GM23338 (cell line): ENCODE measurements at regions not wholly inside any gene's neighbourhood (a gene's known extent, or its start where the extent isn't known, plus 50 kb on each side); places are given as distances from the start of the nearest gene placed in this dataset.

Experiments
- ATAC-seq: fragments of 200-7000 bp; cut with Tn5 transposase; 3 replicates; pipeline ENCODE4 v1.9.1; 2020
- DNase-seq: peaks from one replicate; pipeline ENCODE4 v3.0.0-alpha.2; 2015; ENCODE audit warnings: low spot score
- H2AFZ ChIP-seq: fragments of 200-600 bp; sonication (generic); 2 replicates; pipeline ENCODE4 v1.8.0; 2016; ENCODE audit warnings: antibody characterized with exemption, mild to moderate bottlenecking, moderate library complexity
- H3F3A ChIP-seq: fragments of 200-600 bp; sonication (generic); replicated peaks from 2 replicates; pipeline ENCODE4 v1.8.0; 2017; ENCODE audit warnings: antibody characterized with exemption, mixed run types, low read depth
- H3K27ac ChIP-seq: fragments of 200-600 bp; sonication (generic); 2 replicates; pipeline ENCODE4 v1.6.1; 2016; ENCODE audit warnings: low read depth
- H3K27me3 ChIP-seq: fragments of 200-600 bp; sonication (generic); 2 replicates; pipeline ENCODE4 v1.8.0; 2016; ENCODE audit warnings: mild to moderate bottlenecking, mixed run types, moderate library complexity; ENCODE audit not compliant: insufficient read depth
- H3K36me3 ChIP-seq: fragments of 200-600 bp; sonication (generic); 2 replicates; pipeline ENCODE4 v1.8.0; 2016; ENCODE audit warnings: mild to moderate bottlenecking; ENCODE audit not compliant: insufficient read depth
- H3K4me1 ChIP-seq: fragments of 200-600 bp; sonication (generic); 2 replicates; pipeline ENCODE4 v1.8.0; 2016; ENCODE audit warnings: mild to moderate bottlenecking, moderate library complexity; ENCODE audit not compliant: insufficient read depth
- H3K4me2 ChIP-seq: fragments of 200-600 bp; sonication (generic); 2 replicates; pipeline ENCODE4 v1.7.1; 2017; ENCODE audit warnings: mixed run types
- H3K4me3 ChIP-seq: fragments of 200-600 bp; sonication (generic); 2 replicates; pipeline ENCODE4 v1.6.1; 2016; ENCODE audit warnings: mixed run types
- H3K79me2 ChIP-seq: fragments of 200-600 bp; sonication (generic); replicated peaks from 2 replicates; pipeline ENCODE4 v1.8.0; 2017; ENCODE audit warnings: mild to moderate bottlenecking; ENCODE audit not compliant: insufficient read depth
- H3K9me2 ChIP-seq: fragments of 200-600 bp; sonication (generic); 2 replicates; pipeline ENCODE4 v1.8.0; 2017; ENCODE audit not compliant: insufficient read depth
- H4K20me1 ChIP-seq: fragments of 200-600 bp; sonication (generic); replicated peaks from 2 replicates; pipeline ENCODE4 v1.8.0; 2017; ENCODE audit warnings: mild to moderate bottlenecking; ENCODE audit not compliant: insufficient read depth
- H3K27ac Mint-ChIP-seq: 2 replicates; pipeline ENCODE4 v1.8.0; 2020; ENCODE audit warnings: inconsistent platforms, mild to moderate bottlenecking, moderate library complexity, mixed read lengths
- H3K27me3 Mint-ChIP-seq: 3 replicates; pipeline ENCODE4 v1.8.0; 2022; ENCODE audit warnings: low read depth, mild to moderate bottlenecking, moderate library complexity, mixed read lengths, inconsistent platforms; ENCODE audit not compliant: insufficient read depth, poor library complexity
- H3K36me3 Mint-ChIP-seq: 3 replicates; pipeline ENCODE4 v1.8.0; 2021; ENCODE audit warnings: low read depth, mild to moderate bottlenecking, inconsistent platforms, moderate library complexity, mixed read lengths
- H3K4me1 Mint-ChIP-seq: 3 replicates; pipeline ENCODE4 v1.8.0; 2020; ENCODE audit warnings: mild to moderate bottlenecking, inconsistent platforms, mixed read lengths
- H3K4me3 Mint-ChIP-seq: 3 replicates; pipeline ENCODE4 v1.8.0; 2021; ENCODE audit warnings: moderate library complexity, mild to moderate bottlenecking, inconsistent platforms, mixed read lengths
- H3K9me3 Mint-ChIP-seq: 3 replicates; pipeline ENCODE4 v1.8.0; 2020; ENCODE audit warnings: moderate library complexity, mild to moderate bottlenecking, inconsistent platforms, mixed read lengths
- CREB1 ChIP-seq: fragments of 250-450 bp; sonication (Bioruptor Pico); IDR thresholded peaks from 2 replicates; pipeline ENCODE4 v1.5.0; 2020; ENCODE audit warnings: low read depth, mild to moderate bottlenecking, moderate library complexity
- EZH2 ChIP-seq: fragments of 200-600 bp; sonication (generic); IDR thresholded peaks from one replicate; pipeline ENCODE4 v1.8.0; 2017; ENCODE audit warnings: antibody characterized with exemption, mild to moderate bottlenecking, low read depth; ENCODE audit not compliant: unreplicated experiment
- EZH2phosphoT487 ChIP-seq: fragments of 200-600 bp; sonication (generic); IDR thresholded peaks from one replicate; pipeline ENCODE4 v1.8.1; 2018; ENCODE audit warnings: antibody characterized with exemption; ENCODE audit not compliant: unreplicated experiment
- JUNB ChIP-seq: IDR thresholded peaks from one replicate; pipeline ENCODE4 v1.6.1; 2016; ENCODE audit warnings: antibody characterized with exemption; ENCODE audit not compliant: unreplicated experiment
- NANOG ChIP-seq: IDR thresholded peaks from 2 replicates; pipeline ENCODE4 v1.6.1; 2016; ENCODE audit warnings: antibody characterized with exemption, borderline replicate concordance
- POLR2AphosphoS5 ChIP-seq: IDR thresholded peaks from 2 replicates; pipeline ENCODE4 v1.6.1; 2016; ENCODE audit warnings: antibody characterized with exemption, low read depth
- REST ChIP-seq: IDR thresholded peaks from one replicate; pipeline ENCODE4 v1.6.1; 2018; ENCODE audit warnings: antibody characterized with exemption; ENCODE audit not compliant: unreplicated experiment
- STAT1 ChIP-seq: IDR thresholded peaks from one replicate; pipeline ENCODE4 v1.6.1; 2016; ENCODE audit warnings: antibody characterized with exemption; ENCODE audit not compliant: unreplicated experiment
- ZNF114 ChIP-seq: fragments of 250-450 bp; sonication (Bioruptor Pico); IDR thresholded peaks from 2 replicates; pipeline ENCODE4 v1.5.0; 2020; ENCODE audit warnings: mild to moderate bottlenecking, moderate library complexity
- ZNF331 ChIP-seq: fragments of 250-450 bp; sonication (Bioruptor Pico); IDR thresholded peaks from 2 replicates; pipeline ENCODE4 v1.5.0; 2020; ENCODE audit warnings: low read depth, mild to moderate bottlenecking, moderate library complexity
- ZNF462 ChIP-seq: fragments of 250-450 bp; sonication (Bioruptor Pico); IDR thresholded peaks from 2 replicates; pipeline ENCODE4 v1.5.0; 2020; ENCODE audit warnings: mild to moderate bottlenecking, moderate library complexity
- TF ChIP-seq, protein P1 (sequence below): IDR thresholded peaks from 2 replicates; pipeline ENCODE4 v1.6.1; 2016; ENCODE audit warnings: antibody characterized with exemption
- TF ChIP-seq, protein P2 (sequence below), 2 experiments: fragments of 200-600 bp in 1 of 2; sonication (generic) in 1 of 2; conservative IDR thresholded peaks; 2 replicates each; pipeline versions ENCODE4 v1.5.1 to v1.6.1; 2016 to 2017; ENCODE audit warnings: antibody characterized with exemption in 2 of 2, low read depth in 2 of 2, mild to moderate bottlenecking in 2 of 2, moderate library complexity in 1 of 2

DNA sequence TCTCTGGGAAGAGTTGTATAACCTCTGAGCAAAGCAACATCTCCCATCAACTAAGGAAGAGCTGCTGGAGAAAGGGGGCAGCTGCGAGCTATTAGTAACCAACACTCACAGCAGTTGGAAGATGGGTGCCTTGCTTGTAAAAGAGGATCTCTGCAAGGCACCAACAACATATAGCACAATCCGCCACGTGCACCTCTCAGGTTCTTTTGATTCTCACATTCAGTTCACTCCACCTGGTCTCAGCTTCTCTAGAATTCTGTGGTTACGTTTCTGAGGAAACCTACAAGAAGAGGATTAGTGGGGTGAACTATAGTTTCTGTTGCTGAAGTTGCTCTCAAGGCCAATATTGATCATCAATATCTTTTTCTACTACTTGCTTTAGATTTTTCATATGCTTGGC, 117.1 kb downstream of the RPS24 start:
- H2AFZ ChIP-seq = no peak overlapping the region
- H3K36me3 Mint-ChIP-seq = no peaks in the 10 kb centered on the region; the same call in 2 of the 3 replicates
- no peak for TF ChIP-seq STAT1
- TF ChIP-seq REST = no peak
- TF ChIP-seq EZH2 = no peak
- TF ChIP-seq JUNB = no peak
- no peak for TF ChIP-seq CREB1 (CRISPR knock-in tag)
- TF ChIP-seq, protein P1, sequence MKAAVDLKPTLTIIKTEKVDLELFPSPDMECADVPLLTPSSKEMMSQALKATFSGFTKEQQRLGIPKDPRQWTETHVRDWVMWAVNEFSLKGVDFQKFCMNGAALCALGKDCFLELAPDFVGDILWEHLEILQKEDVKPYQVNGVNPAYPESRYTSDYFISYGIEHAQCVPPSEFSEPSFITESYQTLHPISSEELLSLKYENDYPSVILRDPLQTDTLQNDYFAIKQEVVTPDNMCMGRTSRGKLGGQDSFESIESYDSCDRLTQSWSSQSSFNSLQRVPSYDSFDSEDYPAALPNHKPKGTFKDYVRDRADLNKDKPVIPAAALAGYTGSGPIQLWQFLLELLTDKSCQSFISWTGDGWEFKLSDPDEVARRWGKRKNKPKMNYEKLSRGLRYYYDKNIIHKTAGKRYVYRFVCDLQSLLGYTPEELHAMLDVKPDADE = no peak
- TF ChIP-seq ZNF331 (CRISPR knock-in tag) = no peak
- no peak for TF ChIP-seq ZNF462 (CRISPR knock-in tag)
- no peak for TF ChIP-seq EZH2phosphoT487
- no peak for TF ChIP-seq POLR2AphosphoS5
- TF ChIP-seq, protein P2, sequence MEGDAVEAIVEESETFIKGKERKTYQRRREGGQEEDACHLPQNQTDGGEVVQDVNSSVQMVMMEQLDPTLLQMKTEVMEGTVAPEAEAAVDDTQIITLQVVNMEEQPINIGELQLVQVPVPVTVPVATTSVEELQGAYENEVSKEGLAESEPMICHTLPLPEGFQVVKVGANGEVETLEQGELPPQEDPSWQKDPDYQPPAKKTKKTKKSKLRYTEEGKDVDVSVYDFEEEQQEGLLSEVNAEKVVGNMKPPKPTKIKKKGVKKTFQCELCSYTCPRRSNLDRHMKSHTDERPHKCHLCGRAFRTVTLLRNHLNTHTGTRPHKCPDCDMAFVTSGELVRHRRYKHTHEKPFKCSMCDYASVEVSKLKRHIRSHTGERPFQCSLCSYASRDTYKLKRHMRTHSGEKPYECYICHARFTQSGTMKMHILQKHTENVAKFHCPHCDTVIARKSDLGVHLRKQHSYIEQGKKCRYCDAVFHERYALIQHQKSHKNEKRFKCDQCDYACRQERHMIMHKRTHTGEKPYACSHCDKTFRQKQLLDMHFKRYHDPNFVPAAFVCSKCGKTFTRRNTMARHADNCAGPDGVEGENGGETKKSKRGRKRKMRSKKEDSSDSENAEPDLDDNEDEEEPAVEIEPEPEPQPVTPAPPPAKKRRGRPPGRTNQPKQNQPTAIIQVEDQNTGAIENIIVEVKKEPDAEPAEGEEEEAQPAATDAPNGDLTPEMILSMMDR (conservative IDR thresholded peaks at IDR 0.05; ENCODE audit: low read depth in 2 of 2) = no peak; a peak in 1 of 4 replicates
- no peak for TF ChIP-seq NANOG
- no peak for TF ChIP-seq ZNF114
- H3K27ac ChIP-seq = no peak overlapping the region
- no peaks in the 10 kb centered on the region; the same call in 1 of the 2 replicates for H3K9me2 ChIP-seq
- no peaks in the 10 kb centered on the region for H4K20me1 ChIP-seq
- H3K4me2 ChIP-seq = no peak overlapping the region
- no peak overlapping the region for H3K4me3 ChIP-seq
- H3K4me1 Mint-ChIP-seq = no peaks in the 10 kb centered on the region
- H3K9me3 Mint-ChIP-seq = no peaks in the 10 kb centered on the region; the same call in 2 of the 3 replicates
- ATAC-seq = no peak
- H3K27ac Mint-ChIP-seq = no peak overlapping the region
- H3F3A ChIP-seq = no peaks in the 10 kb centered on the region
- no peaks in the 10 kb centered on the region for H3K27me3 ChIP-seq
- H3K36me3 ChIP-seq = no peaks in the 10 kb centered on the region
- H3K4me3 Mint-ChIP-seq = no peak overlapping the region
- H3K27me3 Mint-ChIP-seq = no peaks in the 10 kb centered on the region
- no peaks in the 10 kb centered on the region for H3K79me2 ChIP-seq
- no peaks in the 10 kb centered on the region for H3K4me1 ChIP-seq
- DNase-seq = no peak
